HCT116 (cell line): ENCODE measurements at regions not wholly inside any gene's neighbourhood (a gene's known extent, or its start where the extent isn't known, plus 50 kb on each side); places are given as distances from the start of the nearest gene placed in this dataset.

Source experiments
- ATAC-seq: fragments of 200-7000 bp; cut with Tn5 transposase; 2 replicates; pipeline ENCODE4 v1.9.1; 2020; ENCODE audit warnings: mild to moderate bottlenecking, moderate library complexity
- BruUV-seq: library from RNA; stranded (reverse); fragments of 400-500 nt; replicated peaks from 2 replicates; lab custom pipeline; 2021; lab: Mats Ljungman, UMichigan
- CTCF ChIA-PET: fragments of 300-600 bp; sonication (Branson Sonifier 250); formaldehyde crosslinking; loops from one replicate; lab custom pipeline; 2021; ENCODE audit warnings: antibody characterized with exemption; lab: Charles Lee
- POLR2A ChIA-PET: fragments of 300-600, 350-600 bp; sonication (Branson Sonifier 250); formaldehyde crosslinking; loops from one replicate; lab custom pipeline; 2021; ENCODE audit warnings: antibody characterized with exemption; lab: Charles Lee
- RAD21 ChIA-PET, 2 experiments: fragments of 300-600 bp; sonication (Branson Sonifier 250); formaldehyde crosslinking; loops; one replicate each; lab custom pipeline; 2023; ENCODE audit warnings: low total read pairs in 2 of 2; ENCODE audit not compliant: uncharacterized antibody in 2 of 2, unreplicated experiment in 2 of 2, low non-redundant PET in 1 of 2; lab: Charles Lee
- DNase-seq: peaks from one replicate; pipeline ENCODE4 v3.0.0-alpha.2; 2010; ENCODE audit warnings: low read depth, low spot score
- H2AFZ ChIP-seq: fragments of 200-600 bp; shearing (Covaris generic), sonication (generic); 2 replicates; pipeline ENCODE4 v1.6.1; 2017; ENCODE audit warnings: low read depth, mixed run types, mixed read lengths, antibody characterized with exemption, low read length; ENCODE audit not compliant: poor library complexity, severe bottlenecking
- H3K27ac ChIP-seq: 2 replicates; pipeline ENCODE4 v1.5.1; 2012; ENCODE audit warnings: low read depth, low read length
- H3K27me3 ChIP-seq: fragments of 200-600 bp; sonication (generic); 2 replicates; pipeline ENCODE4 v1.6.1; 2016; ENCODE audit warnings: mixed run types, low read length, mixed read lengths; ENCODE audit not compliant: insufficient read depth
- H3K36me3 ChIP-seq, 2 experiments: fragments of 200-500 bp in 1 of 2; fragments of 200-600 bp in 1 of 2; sonication (Bioruptor generic) in 1 of 2; sonication (generic) in 1 of 2; 2 replicates each; pipeline versions ENCODE4 v1.5.1 to v1.6.1; 2014 to 2016; ENCODE audit warnings: low read length in 2 of 2, inconsistent platforms in 1 of 2, mixed read lengths in 1 of 2, mixed run types in 1 of 2; ENCODE audit not compliant: insufficient read depth in 2 of 2, control insufficient read depth in 1 of 2
- H3K4me1 ChIP-seq, 2 experiments: fragments of 200-600 bp in 1 of 2; sonication (generic) in 1 of 2; 2 replicates each; pipeline versions ENCODE4 v1.5.1 to v1.6.1; 2012 to 2017; ENCODE audit warnings: low read length in 2 of 2, inconsistent platforms in 1 of 2, mild to moderate bottlenecking in 1 of 2, mixed read lengths in 1 of 2, mixed run types in 1 of 2, moderate library complexity in 1 of 2; ENCODE audit not compliant: insufficient read depth in 2 of 2, control insufficient read depth in 1 of 2
- H3K4me2 ChIP-seq: fragments of 200-600 bp; sonication (generic); 2 replicates; pipeline ENCODE4 v1.6.1; 2017; ENCODE audit warnings: mixed run types, low read length, mixed read lengths
- H3K4me3 ChIP-seq, 2 experiments: fragments of 200-600 bp in 1 of 2; sonication (generic) in 1 of 2; replicated peaks in 1 of 2; 2 replicates each; pipeline ENCODE4 v1.5.1; 2011 to 2016; ENCODE audit warnings: low read length in 2 of 2, control low read depth in 1 of 2, low read depth in 1 of 2, mild to moderate bottlenecking in 1 of 2, mixed read lengths in 1 of 2, mixed run types in 1 of 2
- H3K79me2 ChIP-seq: fragments of 200-600 bp; sonication (generic); 2 replicates; pipeline ENCODE4 v1.6.1; 2017; ENCODE audit warnings: mild to moderate bottlenecking, mixed run types, low read length, moderate library complexity, mixed read lengths; ENCODE audit not compliant: insufficient read depth
- H3K9ac ChIP-seq: fragments of 200-600 bp; sonication (generic); 2 replicates; pipeline ENCODE4 v1.6.1; 2016; ENCODE audit warnings: low read length, mixed read lengths
- H3K9me2 ChIP-seq: fragments of 200-600 bp; sonication (generic), shearing (Covaris generic); 2 replicates; pipeline ENCODE4 v1.6.1; 2017; ENCODE audit warnings: mixed run types, mild to moderate bottlenecking, moderate library complexity; ENCODE audit not compliant: insufficient read depth
- H3K9me3 ChIP-seq, 2 experiments: fragments of 200-500 bp in 1 of 2; fragments of 200-600 bp in 1 of 2; sonication (Bioruptor generic) in 1 of 2; sonication (generic) in 1 of 2; 2 replicates each; pipeline ENCODE4 v1.6.1; 2014 to 2017; ENCODE audit warnings: low read length in 2 of 2, mixed read lengths in 2 of 2, inconsistent platforms in 1 of 2, low read depth in 1 of 2, mild to moderate bottlenecking in 1 of 2, mixed run types in 1 of 2, moderate library complexity in 1 of 2; ENCODE audit not compliant: control insufficient read depth in 1 of 2, insufficient read depth in 1 of 2
- H4K20me1 ChIP-seq: fragments of 200-600 bp; sonication (generic), shearing (Covaris generic); 2 replicates; pipeline ENCODE4 v1.6.1; 2017; ENCODE audit warnings: mixed run types, mild to moderate bottlenecking, moderate library complexity; ENCODE audit not compliant: insufficient read depth
- CEBPB ChIP-seq: IDR thresholded peaks from 2 replicates; pipeline ENCODE4 v1.6.1; 2012; ENCODE audit warnings: low read depth
- ELF1 ChIP-seq: IDR thresholded peaks from 2 replicates; pipeline ENCODE4 v1.6.1; 2012; ENCODE audit warnings: low read depth, borderline replicate concordance
- EZH2phosphoT487 ChIP-seq: fragments of 200-600 bp; IDR thresholded peaks from 2 replicates; pipeline ENCODE4 v1.6.1; 2018; ENCODE audit warnings: antibody characterized with exemption, borderline replicate concordance
- JUND ChIP-seq: IDR thresholded peaks from 2 replicates; pipeline ENCODE4 v1.6.1; 2012
- POLR2A ChIP-seq: IDR thresholded peaks from 2 replicates; pipeline ENCODE4 v1.7.0; 2011; ENCODE audit warnings: borderline replicate concordance; ENCODE audit not compliant: insufficient read depth, insufficient read length; ENCODE audit errors: extremely low read depth
- POLR2AphosphoS5 ChIP-seq: IDR thresholded peaks from 2 replicates; pipeline ENCODE4 v1.6.1; 2011; ENCODE audit warnings: mild to moderate bottlenecking, low read depth, low read length, moderate library complexity
- RAD21 ChIP-seq: IDR thresholded peaks from 2 replicates; pipeline ENCODE4 v1.6.1; 2012; ENCODE audit warnings: low read depth, mild to moderate bottlenecking
- SRF ChIP-seq: IDR thresholded peaks from 2 replicates; pipeline ENCODE4 v1.6.1; 2012; ENCODE audit warnings: low read depth
- YY1 ChIP-seq: IDR thresholded peaks from 2 replicates; pipeline ENCODE4 v1.6.1; 2011; ENCODE audit warnings: low read length, low read depth, moderate library complexity, mild to moderate bottlenecking; ENCODE audit not compliant: insufficient replicate concordance; ENCODE audit errors: extremely low read depth
- ZFX ChIP-seq: fragments of 450-650 bp; IDR thresholded peaks from 2 replicates; pipeline ENCODE4 v1.6.1; 2017
- intact Hi-C: fragments of 100-400 bp; cut with micrococcal nuclease; formaldehyde crosslinking; loops from 2 replicates; pipeline ENCODE4 v1.10.0; 2022
- TF ChIP-seq, protein P1 (sequence below), 3 experiments: fragments of 200-600 bp in 1 of 3; sonication (generic) in 1 of 3; IDR thresholded peaks in 2 of 3; conservative IDR thresholded peaks in 1 of 3; 2 replicates each; pipeline ENCODE4 v1.5.1; 2012 to 2017; ENCODE audit warnings: low read depth in 2 of 3, low read length in 2 of 3, antibody characterized with exemption in 1 of 3, borderline replicate concordance in 1 of 3, control low read depth in 1 of 3, mild to moderate bottlenecking in 1 of 3, mixed read lengths in 1 of 3, mixed run types in 1 of 3, moderate library complexity in 1 of 3; ENCODE audit not compliant: insufficient read depth in 1 of 3
- TF ChIP-seq, protein P2 (sequence below): IDR thresholded peaks from 2 replicates; pipeline ENCODE4 v1.6.1; 2012; ENCODE audit warnings: low read depth

DNA sequence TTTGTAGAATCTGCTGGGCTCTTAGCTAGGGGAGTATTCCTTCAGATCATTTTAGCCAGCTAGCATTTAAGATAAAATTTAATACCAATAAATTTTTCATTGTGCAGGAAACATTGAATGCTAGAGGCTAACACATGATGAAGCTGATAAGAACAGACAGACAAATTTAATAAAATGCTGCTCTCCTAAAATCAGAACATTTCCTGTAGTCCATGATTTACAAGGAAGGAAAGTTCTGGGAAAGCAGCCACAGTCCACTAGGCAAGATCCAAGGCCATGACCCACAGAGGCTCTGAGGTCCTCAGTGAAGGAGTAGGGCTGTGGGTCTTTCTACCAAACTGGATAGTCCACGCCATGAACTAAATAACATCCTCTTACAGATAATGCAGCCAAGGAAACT is 253.0 kb downstream of the ICE1 start:
- intact Hi-C loops: no loop called here
- Histone ChIP-seq H3K27me3 (0 out of 2 replicates have a peak, but pooled peaks cover 3% of the 10 kb centered on the region), H2AFZ (no peak overlapping the region), H3K4me2 (no peak overlapping the region), H3K4me1 (no peaks in the 10 kb centered on the region), H4K20me1 (no peaks in the 10 kb centered on the region), H3K79me2 (no peaks in the 10 kb centered on the region), H3K9ac (no peak overlapping the region), H3K9me2 (no peaks in the 10 kb centered on the region), H3K27ac (no peak overlapping the region), H3K9me3 (no peaks in the 10 kb centered on the region), H3K4me3 (no peak overlapping the region), H3K36me3 (no peaks in the 10 kb centered on the region)
- ChIA-PET CTCF (no interaction called here), POLR2A (no interaction called here), RAD21 (no interaction called here)
- no peak for ATAC-seq
- BruUV-seq: no TSS peak
- TF ChIP-seq POLR2AphosphoS5 (no peak), EZH2phosphoT487 (no peak), ZFX (no peak), RAD21 (no peak), POLR2A (no peak), JUND (no peak), SRF (no peak), ELF1 (no peak), YY1 (no peak), CEBPB (no peak)
- TF ChIP-seq, protein P1, sequence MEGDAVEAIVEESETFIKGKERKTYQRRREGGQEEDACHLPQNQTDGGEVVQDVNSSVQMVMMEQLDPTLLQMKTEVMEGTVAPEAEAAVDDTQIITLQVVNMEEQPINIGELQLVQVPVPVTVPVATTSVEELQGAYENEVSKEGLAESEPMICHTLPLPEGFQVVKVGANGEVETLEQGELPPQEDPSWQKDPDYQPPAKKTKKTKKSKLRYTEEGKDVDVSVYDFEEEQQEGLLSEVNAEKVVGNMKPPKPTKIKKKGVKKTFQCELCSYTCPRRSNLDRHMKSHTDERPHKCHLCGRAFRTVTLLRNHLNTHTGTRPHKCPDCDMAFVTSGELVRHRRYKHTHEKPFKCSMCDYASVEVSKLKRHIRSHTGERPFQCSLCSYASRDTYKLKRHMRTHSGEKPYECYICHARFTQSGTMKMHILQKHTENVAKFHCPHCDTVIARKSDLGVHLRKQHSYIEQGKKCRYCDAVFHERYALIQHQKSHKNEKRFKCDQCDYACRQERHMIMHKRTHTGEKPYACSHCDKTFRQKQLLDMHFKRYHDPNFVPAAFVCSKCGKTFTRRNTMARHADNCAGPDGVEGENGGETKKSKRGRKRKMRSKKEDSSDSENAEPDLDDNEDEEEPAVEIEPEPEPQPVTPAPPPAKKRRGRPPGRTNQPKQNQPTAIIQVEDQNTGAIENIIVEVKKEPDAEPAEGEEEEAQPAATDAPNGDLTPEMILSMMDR (IDR thresholded peaks at IDR 0.05 in 2 of 3, conservative IDR thresholded peaks at IDR 0.05 in 1 of 3; ENCODE audit: borderline replicate concordance in 1 of 3, insufficient read depth in 1 of 3, low read depth in 2 of 3, low read length in 2 of 3): no peak
- TF ChIP-seq, protein P2, sequence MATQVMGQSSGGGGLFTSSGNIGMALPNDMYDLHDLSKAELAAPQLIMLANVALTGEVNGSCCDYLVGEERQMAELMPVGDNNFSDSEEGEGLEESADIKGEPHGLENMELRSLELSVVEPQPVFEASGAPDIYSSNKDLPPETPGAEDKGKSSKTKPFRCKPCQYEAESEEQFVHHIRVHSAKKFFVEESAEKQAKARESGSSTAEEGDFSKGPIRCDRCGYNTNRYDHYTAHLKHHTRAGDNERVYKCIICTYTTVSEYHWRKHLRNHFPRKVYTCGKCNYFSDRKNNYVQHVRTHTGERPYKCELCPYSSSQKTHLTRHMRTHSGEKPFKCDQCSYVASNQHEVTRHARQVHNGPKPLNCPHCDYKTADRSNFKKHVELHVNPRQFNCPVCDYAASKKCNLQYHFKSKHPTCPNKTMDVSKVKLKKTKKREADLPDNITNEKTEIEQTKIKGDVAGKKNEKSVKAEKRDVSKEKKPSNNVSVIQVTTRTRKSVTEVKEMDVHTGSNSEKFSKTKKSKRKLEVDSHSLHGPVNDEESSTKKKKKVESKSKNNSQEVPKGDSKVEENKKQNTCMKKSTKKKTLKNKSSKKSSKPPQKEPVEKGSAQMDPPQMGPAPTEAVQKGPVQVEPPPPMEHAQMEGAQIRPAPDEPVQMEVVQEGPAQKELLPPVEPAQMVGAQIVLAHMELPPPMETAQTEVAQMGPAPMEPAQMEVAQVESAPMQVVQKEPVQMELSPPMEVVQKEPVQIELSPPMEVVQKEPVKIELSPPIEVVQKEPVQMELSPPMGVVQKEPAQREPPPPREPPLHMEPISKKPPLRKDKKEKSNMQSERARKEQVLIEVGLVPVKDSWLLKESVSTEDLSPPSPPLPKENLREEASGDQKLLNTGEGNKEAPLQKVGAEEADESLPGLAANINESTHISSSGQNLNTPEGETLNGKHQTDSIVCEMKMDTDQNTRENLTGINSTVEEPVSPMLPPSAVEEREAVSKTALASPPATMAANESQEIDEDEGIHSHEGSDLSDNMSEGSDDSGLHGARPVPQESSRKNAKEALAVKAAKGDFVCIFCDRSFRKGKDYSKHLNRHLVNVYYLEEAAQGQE: no peak
- DNase-seq: no peak
